ENCODE measurements at regions not wholly inside any gene's neighbourhood (a gene's known extent, or its start where the extent isn't known, plus 50 kb on each side); places are given as distances from the start of the nearest gene placed in this dataset.

GRCh38 chr18:77478646-77479442 lies 229.2 kb downstream of the GALR1 start:
- peak; percentile 53 for TF ChIP-seq CTCF (conservative IDR thresholded peaks at IDR 0.05; ENCODE audit: low read depth, low read length)
- peak; percentile 73 for DNase-seq (ENCODE audit: low read depth)
- H3K4me3 ChIP-seq (ENCODE audit: low read depth, low read length): no peak overlapping the region

- no peak overlapping the region for H3K4me3 ChIP-seq (ENCODE audit: low read depth, low read length)
- TF ChIP-seq CTCF (conservative IDR thresholded peaks at IDR 0.05; ENCODE audit: low read depth, low read length): no peak
- peak; percentile 66 for DNase-seq (ENCODE audit: low read depth)
Observed at GRCh38 chr18:77481541-77481940, 231.9 kb downstream of the GALR1 start.

- H3K4me3 ChIP-seq (ENCODE audit: low read depth, low read length): no peak overlapping the region
- no peak for TF ChIP-seq CTCF (conservative IDR thresholded peaks at IDR 0.05; ENCODE audit: low read depth, low read length)
- DNase-seq (ENCODE audit: low read depth): peak; percentile 66
Observed at GRCh38 chr18:77482190-77483085, 232.8 kb downstream of the GALR1 start.

GRCh38 chr18:77486985-77487384 lies 237.3 kb downstream of the GALR1 start:
- H3K4me3 ChIP-seq (ENCODE audit: low read depth, low read length): no peak overlapping the region
- no peak for TF ChIP-seq CTCF (conservative IDR thresholded peaks at IDR 0.05; ENCODE audit: low read depth, low read length)
- DNase-seq (ENCODE audit: low read depth): peak; percentile 23

GRCh38 chr18:77487951-77488740 lies 238.5 kb downstream of the GALR1 start:
- TF ChIP-seq CTCF (conservative IDR thresholded peaks at IDR 0.05; ENCODE audit: low read depth, low read length): no peak
- H3K4me3 ChIP-seq (ENCODE audit: low read depth, low read length): no peak overlapping the region
- no peak for DNase-seq (ENCODE audit: low read depth)

GRCh38 chr18:77495079-77495478 lies 245.4 kb downstream of the GALR1 start:
- no peak for DNase-seq (ENCODE audit: low read depth)
- no peak overlapping the region for H3K4me3 ChIP-seq (ENCODE audit: low read depth, low read length)
- no peak for TF ChIP-seq CTCF (conservative IDR thresholded peaks at IDR 0.05; ENCODE audit: low read depth, low read length)
